ENCODE measurements at regions not wholly inside any gene's neighbourhood (a gene's known extent, or its start where the extent isn't known, plus 50 kb on each side); places are given as distances from the start of the nearest gene placed in this dataset.

GRCh38 chr20:61128701-61129269 is 123.3 kb upstream of the CDH4 start:
- no peak for ATAC-seq
- TF ChIP-seq SNAI2 (CRISPR knock-in tag; IDR thresholded peaks at IDR 0.05), result no peak
- TF ChIP-seq ARNTL (CRISPR knock-in tag; IDR thresholded peaks at IDR 0.05; ENCODE audit: borderline replicate concordance, low read depth), result no peak
- no peak for TF ChIP-seq ZC3H10 (CRISPR knock-in tag; IDR thresholded peaks at IDR 0.05)
- TF ChIP-seq CREB5 (CRISPR knock-in tag; IDR thresholded peaks at IDR 0.05; ENCODE audit: low read depth), result no peak
- no peak for TF ChIP-seq ZNF8 (CRISPR knock-in tag; IDR thresholded peaks at IDR 0.05)
- TF ChIP-seq OSR1 (CRISPR knock-in tag; IDR thresholded peaks at IDR 0.05), result no peak
- no peak for TF ChIP-seq ZNF565 (CRISPR knock-in tag; conservative IDR thresholded peaks at IDR 0.05; ENCODE audit: low read depth)
- TF ChIP-seq ISL1 (CRISPR knock-in tag; IDR thresholded peaks at IDR 0.05), result no peak
- no peak for TF ChIP-seq ZNF70 (CRISPR knock-in tag; IDR thresholded peaks at IDR 0.05)
- no peak for TF ChIP-seq TSHZ2 (CRISPR knock-in tag; IDR thresholded peaks at IDR 0.05)
- TF ChIP-seq GLIS3 (CRISPR knock-in tag; IDR thresholded peaks at IDR 0.05), result no peak
- no peak for TF ChIP-seq POU6F1 (CRISPR knock-in tag; IDR thresholded peaks at IDR 0.05; ENCODE audit: borderline replicate concordance, low read depth)
- TF ChIP-seq CSDC2 (CRISPR knock-in tag; IDR thresholded peaks at IDR 0.05), result no peak
- no peak for TF ChIP-seq RARB (CRISPR knock-in tag; IDR thresholded peaks at IDR 0.05)
- no peak for TF ChIP-seq ZFP3 (CRISPR knock-in tag; IDR thresholded peaks at IDR 0.05)
- TF ChIP-seq ZFP30 (CRISPR knock-in tag; IDR thresholded peaks at IDR 0.05), result no peak
- no peak for TF ChIP-seq TCF4 (CRISPR knock-in tag; IDR thresholded peaks at IDR 0.05; ENCODE audit: borderline replicate concordance)
- TF ChIP-seq PPARA (CRISPR knock-in tag; IDR thresholded peaks at IDR 0.05; ENCODE audit: borderline replicate concordance), result no peak
- no peak for TF ChIP-seq TOX (CRISPR knock-in tag; IDR thresholded peaks at IDR 0.05; ENCODE audit: borderline replicate concordance)
- TF ChIP-seq ESRRG (CRISPR knock-in tag; IDR thresholded peaks at IDR 0.05), result no peak

GRCh38 chr20:61129311-61129710 is 122.8 kb upstream of the CDH4 start:
- no peak for TF ChIP-seq ARNTL (CRISPR knock-in tag; IDR thresholded peaks at IDR 0.05; ENCODE audit: borderline replicate concordance, low read depth)
- no peak for ATAC-seq

GRCh38 chr20:61130156-61130555 is 121.9 kb upstream of the CDH4 start:
- TF ChIP-seq TCF4 (CRISPR knock-in tag; IDR thresholded peaks at IDR 0.05; ENCODE audit: borderline replicate concordance), result no peak
- TF ChIP-seq ZFP30 (CRISPR knock-in tag; IDR thresholded peaks at IDR 0.05), result no peak
- TF ChIP-seq ZNF565 (CRISPR knock-in tag; conservative IDR thresholded peaks at IDR 0.05; ENCODE audit: low read depth), result no peak
- no peak for TF ChIP-seq TOX (CRISPR knock-in tag; IDR thresholded peaks at IDR 0.05; ENCODE audit: borderline replicate concordance)
- no peak for TF ChIP-seq BACH2 (CRISPR knock-in tag; IDR thresholded peaks at IDR 0.05; ENCODE audit: borderline replicate concordance)
- no peak for TF ChIP-seq ZC3H10 (CRISPR knock-in tag; IDR thresholded peaks at IDR 0.05)
- no peak for TF ChIP-seq ZNF70 (CRISPR knock-in tag; IDR thresholded peaks at IDR 0.05)
- TF ChIP-seq ARNTL (CRISPR knock-in tag; IDR thresholded peaks at IDR 0.05; ENCODE audit: borderline replicate concordance, low read depth), result no peak
- no peak for TF ChIP-seq RARB (CRISPR knock-in tag; IDR thresholded peaks at IDR 0.05)
- TF ChIP-seq PPARA (CRISPR knock-in tag; IDR thresholded peaks at IDR 0.05; ENCODE audit: borderline replicate concordance), result no peak
- TF ChIP-seq ISL1 (CRISPR knock-in tag; IDR thresholded peaks at IDR 0.05), result no peak
- no peak for TF ChIP-seq PATZ1 (CRISPR knock-in tag; IDR thresholded peaks at IDR 0.05; ENCODE audit: borderline replicate concordance)
- no peak for TF ChIP-seq ESRRG (CRISPR knock-in tag; IDR thresholded peaks at IDR 0.05)
- no peak for TF ChIP-seq CSRNP3 (CRISPR knock-in tag; IDR thresholded peaks at IDR 0.05)
- TF ChIP-seq SNAI2 (CRISPR knock-in tag; IDR thresholded peaks at IDR 0.05), result no peak
- no peak for TF ChIP-seq TSHZ2 (CRISPR knock-in tag; IDR thresholded peaks at IDR 0.05)
- ATAC-seq, result no peak
